ENCODE measurements at regions not wholly inside any gene's neighbourhood (a gene's known extent, or its start where the extent isn't known, plus 50 kb on each side); places are given as distances from the start of the nearest gene placed in this dataset.

DNA sequence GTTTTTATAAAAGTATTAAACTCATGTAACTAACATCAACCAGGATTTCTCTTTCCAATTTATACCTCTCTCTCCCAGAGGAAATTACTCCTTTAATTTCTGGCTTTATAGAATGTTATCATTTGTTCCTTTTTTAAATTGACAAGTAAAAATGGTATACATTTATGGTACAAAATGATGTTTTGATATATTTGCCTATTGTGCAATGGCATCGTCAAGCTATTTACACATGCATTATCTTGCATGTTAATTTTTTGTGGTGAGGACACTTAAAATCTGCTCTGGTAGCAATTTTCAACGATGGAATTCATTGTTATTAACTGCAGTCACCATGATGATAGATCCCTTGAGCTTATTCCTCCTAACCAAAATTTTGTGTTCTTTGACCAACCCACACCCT is 149.0 kb upstream of the NAV3 start:
- no peak for TF ChIP-seq EZH2phosphoT487 (IDR thresholded peaks at IDR 0.05; ENCODE audit: borderline replicate concordance)
- TF ChIP-seq, protein P1, sequence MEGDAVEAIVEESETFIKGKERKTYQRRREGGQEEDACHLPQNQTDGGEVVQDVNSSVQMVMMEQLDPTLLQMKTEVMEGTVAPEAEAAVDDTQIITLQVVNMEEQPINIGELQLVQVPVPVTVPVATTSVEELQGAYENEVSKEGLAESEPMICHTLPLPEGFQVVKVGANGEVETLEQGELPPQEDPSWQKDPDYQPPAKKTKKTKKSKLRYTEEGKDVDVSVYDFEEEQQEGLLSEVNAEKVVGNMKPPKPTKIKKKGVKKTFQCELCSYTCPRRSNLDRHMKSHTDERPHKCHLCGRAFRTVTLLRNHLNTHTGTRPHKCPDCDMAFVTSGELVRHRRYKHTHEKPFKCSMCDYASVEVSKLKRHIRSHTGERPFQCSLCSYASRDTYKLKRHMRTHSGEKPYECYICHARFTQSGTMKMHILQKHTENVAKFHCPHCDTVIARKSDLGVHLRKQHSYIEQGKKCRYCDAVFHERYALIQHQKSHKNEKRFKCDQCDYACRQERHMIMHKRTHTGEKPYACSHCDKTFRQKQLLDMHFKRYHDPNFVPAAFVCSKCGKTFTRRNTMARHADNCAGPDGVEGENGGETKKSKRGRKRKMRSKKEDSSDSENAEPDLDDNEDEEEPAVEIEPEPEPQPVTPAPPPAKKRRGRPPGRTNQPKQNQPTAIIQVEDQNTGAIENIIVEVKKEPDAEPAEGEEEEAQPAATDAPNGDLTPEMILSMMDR (conservative IDR thresholded peaks at IDR 0.05; ENCODE audit: low read length), result no peak

All from Loucy (cell line).